ENCODE measurements at regions not wholly inside any gene's neighbourhood (a gene's known extent, or its start where the extent isn't known, plus 50 kb on each side); places are given as distances from the start of the nearest gene placed in this dataset.

- TF ChIP-seq EZH2 (IDR thresholded peaks at IDR 0.05), result no peak
- no peak for TF ChIP-seq POLR2AphosphoS5 (IDR thresholded peaks at IDR 0.05; ENCODE audit: borderline replicate concordance, low read depth, low read length)
- TF ChIP-seq FOXP2 (optimal IDR thresholded peaks at IDR 0.05; ENCODE audit: control extremely low read depth, extremely low read length, insufficient read depth), result no peak
Observed at GRCh38 chr3:159650726-159651125, 337.9 kb upstream of the IL12A start.

All from SK-N-MC (cell line).